Mesothelial cell of epicardium (in vitro differentiated cells): ENCODE measurements at regions not wholly inside any gene's neighbourhood (a gene's known extent, or its start where the extent isn't known, plus 50 kb on each side); places are given as distances from the start of the nearest gene placed in this dataset.

Experiments
- DNase-seq, 2 experiments: peaks; one replicate each; pipeline ENCODE4 v3.0.0; 2021; ENCODE audit warnings: low spot score in 2 of 2; ENCODE audit not compliant: unreplicated experiment in 2 of 2
- H3K27ac Mint-ChIP-seq: 2 replicates; pipeline ENCODE4 v1.8.0; 2021; ENCODE audit warnings: mixed read lengths
- H3K27me3 Mint-ChIP-seq: 2 replicates; pipeline ENCODE4 v1.8.0; 2021; ENCODE audit warnings: low read depth, mixed read lengths
- H3K36me3 Mint-ChIP-seq: 2 replicates; pipeline ENCODE4 v1.8.0; 2021; ENCODE audit warnings: mixed read lengths
- H3K4me1 Mint-ChIP-seq: 2 replicates; pipeline ENCODE4 v1.8.0; 2021; ENCODE audit warnings: mixed read lengths
- H3K4me3 Mint-ChIP-seq: 2 replicates; pipeline ENCODE4 v1.8.0; 2021; ENCODE audit warnings: mild to moderate bottlenecking, moderate library complexity, mixed read lengths
- H3K9me3 Mint-ChIP-seq: 2 replicates; pipeline ENCODE4 v1.8.0; 2021; ENCODE audit warnings: mixed read lengths
- CTCF ChIP-seq: fragments of 200-600 bp; sonication (generic); IDR thresholded peaks from one replicate; pipeline ENCODE4 v1.5.0; 2021; ENCODE audit warnings: antibody characterized with exemption; ENCODE audit not compliant: unreplicated experiment

- Mint-ChIP-seq H3K27ac (no peak overlapping the region), H3K36me3 (no peaks in the 10 kb centered on the region), H3K9me3 (no peaks in the 10 kb centered on the region), H3K27me3 (no peaks in the 10 kb centered on the region), H3K4me1 (peaks cover 3% of the 10 kb centered on the region), H3K4me3 (no peak overlapping the region)
- no peak for DNase-seq
- TF ChIP-seq CTCF: no peak
Observed at GRCh38 chr11:98455500-98456307, 565.0 kb upstream of the CNTN5 start.

GRCh38 chr11:98456308-98456680 lies 564.5 kb upstream of the CNTN5 start:
- Mint-ChIP-seq H3K4me1 (peaks cover 3% of the 10 kb centered on the region), H3K9me3 (peaks cover 3% of the 10 kb centered on the region), H3K36me3 (no peaks in the 10 kb centered on the region), H3K27ac (no peak overlapping the region), H3K4me3 (no peak overlapping the region), H3K27me3 (no peaks in the 10 kb centered on the region)
- TF ChIP-seq CTCF: no peak
- no peak for DNase-seq

- no peak for TF ChIP-seq CTCF
- Mint-ChIP-seq H3K36me3 (no peaks in the 10 kb centered on the region), H3K27ac (no peak overlapping the region), H3K9me3 (no peaks in the 10 kb centered on the region), H3K27me3 (no peaks in the 10 kb centered on the region), H3K4me3 (no peak overlapping the region), H3K4me1 (peaks cover 7% of the 10 kb centered on the region)
- no peak for DNase-seq
Observed at GRCh38 chr11:98495016-98495415, 525.7 kb upstream of the CNTN5 start.

- Mint-ChIP-seq H3K36me3 (no peaks in the 10 kb centered on the region), H3K4me3 (no peak overlapping the region), H3K4me1 (peaks cover 7% of the 10 kb centered on the region), H3K9me3 (no peaks in the 10 kb centered on the region), H3K27me3 (no peaks in the 10 kb centered on the region), H3K27ac (no peak overlapping the region)
- TF ChIP-seq CTCF: no peak
- no peak for DNase-seq
Observed at GRCh38 chr11:98495601-98496000, 525.1 kb upstream of the CNTN5 start.

GRCh38 chr11:98507208-98507607 lies 513.5 kb upstream of the CNTN5 start:
- no peaks in the 10 kb centered on the region for H3K4me1 Mint-ChIP-seq
- peaks cover 37% of the 10 kb centered on the region for H3K9me3 Mint-ChIP-seq
- no peak for DNase-seq
- H3K36me3 Mint-ChIP-seq: no peaks in the 10 kb centered on the region
- H3K4me3 Mint-ChIP-seq: no peak overlapping the region
- no peak for TF ChIP-seq CTCF
- no peak overlapping the region for H3K27ac Mint-ChIP-seq
- H3K27me3 Mint-ChIP-seq: no peaks in the 10 kb centered on the region

- DNase-seq: no peak
- Mint-ChIP-seq H3K4me1 (no peaks in the 10 kb centered on the region), H3K27ac (no peak overlapping the region), H3K27me3 (no peaks in the 10 kb centered on the region), H3K4me3 (no peak overlapping the region), H3K9me3 (peaks cover 21% of the 10 kb centered on the region), H3K36me3 (no peaks in the 10 kb centered on the region)
- TF ChIP-seq CTCF: no peak
Observed at GRCh38 chr11:98512938-98513337, 507.8 kb upstream of the CNTN5 start.
